ENCODE measurements at regions not wholly inside any gene's neighbourhood (a gene's known extent, or its start where the extent isn't known, plus 50 kb on each side); places are given as distances from the start of the nearest gene placed in this dataset.
A peak's percentile ranks its signal among the peaks of the same experiment; 100 is the strongest.

DNA sequence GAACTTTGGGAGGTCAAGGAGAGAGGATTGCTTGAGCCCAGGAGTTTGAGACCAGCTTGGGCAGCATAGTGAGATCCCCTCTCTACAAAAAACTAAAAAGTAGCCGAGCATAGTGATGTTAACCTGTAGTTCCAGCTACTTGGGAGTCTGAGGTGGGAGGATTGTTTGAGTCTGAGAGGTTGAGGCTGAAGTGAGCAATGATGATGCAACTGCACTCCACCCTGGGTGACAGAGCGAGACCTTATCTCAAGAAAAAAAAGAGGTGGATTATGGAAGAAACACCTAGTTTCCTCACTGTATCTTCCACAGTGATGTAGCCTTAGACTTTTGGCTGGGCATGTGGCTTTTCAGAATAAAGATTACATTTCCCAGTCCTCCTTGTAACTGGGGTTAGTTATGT lies 237.2 kb upstream of the SPRED2 start:
- DNase-seq, result no peak

DNA sequence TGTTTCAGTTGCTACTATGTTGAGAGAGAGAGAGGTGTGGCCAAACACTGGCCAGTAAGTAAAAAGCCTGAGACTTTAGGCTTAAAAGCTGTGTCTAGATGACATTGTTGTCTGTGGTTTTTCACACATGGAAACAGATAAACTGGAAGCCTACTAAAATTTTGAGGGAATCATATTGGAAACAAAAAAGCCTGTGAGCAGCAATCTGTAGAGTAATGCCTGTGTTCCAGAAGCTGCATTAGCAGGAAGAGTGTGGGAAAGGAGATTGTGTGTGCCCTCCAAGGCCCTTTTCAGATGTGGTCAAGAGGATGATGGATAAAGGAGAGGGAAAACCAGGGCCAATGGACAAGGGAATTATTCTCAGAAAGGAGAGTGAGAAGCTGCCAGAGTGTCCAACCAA lies 236.3 kb upstream of the SPRED2 start:
- DNase-seq, result no peak

DNA sequence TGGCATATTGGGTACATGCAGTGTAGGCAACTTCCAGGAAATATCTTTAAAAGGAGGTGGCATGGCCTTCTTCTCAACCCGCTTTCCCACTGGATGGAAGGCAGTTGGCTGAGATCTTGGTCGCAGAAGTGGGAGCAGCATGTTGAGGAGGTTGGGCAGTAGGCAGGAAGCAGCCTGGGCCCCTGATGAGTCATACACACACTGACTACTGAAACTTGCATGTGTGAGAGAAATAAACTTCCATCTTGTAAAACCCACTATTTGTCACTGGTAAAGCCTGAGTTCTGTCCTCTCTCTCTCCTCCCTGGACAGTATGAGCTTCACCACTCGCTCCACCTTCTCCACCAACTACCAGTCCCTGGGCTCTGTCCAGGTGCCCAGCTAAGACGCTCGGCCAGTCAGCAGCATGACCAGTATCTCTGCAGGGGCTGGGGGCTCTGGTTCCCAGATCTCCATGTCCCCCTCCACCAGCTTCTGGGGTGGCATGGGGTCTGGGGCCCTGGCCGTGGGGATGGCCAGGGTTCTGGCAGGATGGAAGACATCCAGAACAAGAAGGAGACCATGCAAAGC lies 233.8 kb upstream of the SPRED2 start:
- peak; percentile 82 for DNase-seq

DNA sequence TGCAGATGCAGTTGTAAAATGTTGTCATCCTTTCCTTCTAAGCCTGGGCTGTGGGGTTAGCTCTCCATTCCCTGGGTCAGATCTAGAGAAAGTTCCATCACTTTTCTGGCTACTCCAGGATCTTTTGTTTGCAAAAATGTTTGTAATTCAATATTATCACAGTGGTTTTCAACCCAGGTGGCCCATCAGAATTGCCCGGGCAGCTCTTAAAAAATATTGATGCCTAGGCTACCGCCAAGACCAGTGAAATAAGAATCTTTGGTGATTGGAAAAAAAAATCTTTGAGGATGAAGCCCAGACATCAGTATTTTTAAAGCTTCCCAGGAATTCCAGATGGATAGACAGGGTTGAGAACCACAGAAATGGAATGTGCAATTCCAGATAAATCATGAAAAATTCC lies 232.5 kb upstream of the SPRED2 start:
- DNase-seq, result peak; percentile 45

DNA sequence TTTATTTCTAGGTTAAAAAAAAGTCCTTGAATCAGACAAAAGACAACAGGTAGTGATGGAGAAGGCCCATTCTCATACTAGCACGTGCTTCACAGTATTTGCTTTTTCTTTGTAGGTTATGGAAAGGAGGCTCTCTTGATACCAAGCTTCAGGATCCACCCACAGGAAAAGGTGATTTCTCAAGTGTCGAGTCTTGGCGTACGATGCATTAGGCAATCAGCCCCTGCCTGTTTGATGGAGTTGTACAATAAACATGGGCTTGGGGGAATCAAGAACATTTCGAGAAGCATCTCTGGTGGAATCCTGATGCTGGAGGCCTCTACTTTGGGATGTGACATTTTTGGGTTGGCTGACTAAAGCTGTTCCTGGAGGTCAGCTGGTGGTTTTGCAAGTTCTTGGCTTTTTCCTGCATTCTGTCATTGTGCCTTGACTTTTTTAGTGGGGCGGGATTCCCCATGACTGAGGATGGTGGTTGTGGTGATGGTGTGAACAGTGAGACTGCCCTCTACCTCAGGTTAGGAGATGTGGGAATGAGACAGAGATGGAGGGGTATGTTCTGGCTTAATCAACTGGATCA lies 231.5 kb upstream of the SPRED2 start:
- DNase-seq, result no peak

DNA sequence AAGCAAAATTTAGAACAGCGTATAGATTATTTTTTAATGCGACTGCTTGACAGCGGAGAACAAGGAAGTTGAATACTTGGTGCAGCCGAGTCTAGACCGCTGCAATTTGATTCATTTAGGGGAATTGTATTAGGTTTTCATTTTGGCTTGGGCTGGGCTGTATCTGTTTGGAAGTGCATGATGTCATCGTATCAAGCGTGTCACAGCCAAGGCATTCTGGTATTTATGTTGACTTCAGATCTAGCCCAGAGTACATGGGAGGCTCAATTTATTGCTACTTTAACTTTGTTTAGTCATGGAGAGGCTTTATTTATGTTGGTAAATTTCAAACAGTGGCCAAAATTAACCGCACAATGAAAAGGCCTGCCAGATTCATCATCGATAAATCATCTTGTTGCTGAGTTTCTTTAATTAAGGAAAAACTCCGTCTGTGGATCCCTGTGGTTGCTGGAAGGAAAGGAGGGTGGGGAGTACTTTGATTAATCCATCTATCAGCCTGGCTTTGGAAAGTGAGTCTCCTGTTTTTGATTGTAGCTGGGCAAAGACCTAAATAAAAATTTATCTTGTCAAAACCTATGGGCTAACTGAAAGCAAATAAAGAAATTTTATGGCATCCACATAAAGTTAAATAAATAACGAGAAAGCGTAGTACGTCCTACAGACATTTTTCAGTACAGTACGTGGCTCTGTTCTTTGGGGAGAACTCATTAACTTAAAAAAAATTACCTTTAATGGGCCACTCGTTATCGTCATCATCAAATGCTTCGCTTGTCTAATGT lies 230.4 kb upstream of the SPRED2 start:
- peak; percentile 98 for DNase-seq

DNA sequence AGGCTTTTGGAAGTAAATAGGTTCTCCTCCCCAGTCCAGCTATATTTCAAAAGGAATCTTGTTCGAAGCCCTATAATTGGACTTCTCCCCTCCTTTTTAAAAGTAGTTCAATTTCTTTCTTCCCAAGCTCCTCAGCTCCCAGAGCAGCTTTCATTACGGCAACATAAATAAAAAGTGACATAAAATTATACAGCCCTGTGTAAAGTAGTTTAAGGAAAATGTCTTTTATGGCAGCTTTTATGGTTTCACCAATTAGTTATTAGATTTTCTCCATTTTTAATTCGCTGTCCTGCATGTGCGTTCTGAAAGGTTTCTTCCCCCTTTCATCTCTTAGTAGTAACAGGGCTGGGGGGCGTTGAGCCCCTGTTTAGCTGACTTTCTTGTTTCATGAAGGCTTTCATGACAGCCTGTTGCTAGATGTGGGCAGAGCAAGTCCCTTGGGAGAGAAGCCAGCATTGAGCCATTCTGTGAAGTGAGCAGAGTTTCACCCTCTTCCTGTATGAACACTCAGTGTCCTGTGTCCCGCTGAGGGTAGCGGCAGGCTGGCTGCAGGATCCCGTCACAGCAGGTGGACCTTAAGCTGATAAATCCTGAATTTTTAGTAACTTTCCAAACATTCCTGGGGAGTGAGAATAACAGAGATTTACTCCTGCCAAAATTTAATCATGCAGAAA lies 229.7 kb upstream of the SPRED2 start:
- DNase-seq, result no peak

DNA sequence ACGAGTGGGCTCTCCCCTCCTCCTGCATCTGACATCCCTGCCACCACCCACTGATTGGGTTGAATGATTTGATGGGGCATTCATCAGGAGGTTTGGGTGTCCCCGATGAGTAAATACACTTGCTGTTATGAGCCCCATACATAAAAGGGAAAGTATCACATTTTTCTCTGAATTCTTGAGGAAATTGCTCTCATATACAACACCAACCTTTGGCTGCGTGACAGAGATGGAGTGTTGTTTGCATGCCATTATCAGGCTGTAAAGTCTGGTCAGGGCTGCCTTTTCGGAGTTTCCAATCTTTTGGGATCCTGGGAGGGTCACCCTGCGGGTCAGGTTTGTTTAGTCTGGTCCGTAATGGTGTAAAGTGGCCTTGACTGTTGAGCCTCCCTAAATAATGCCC lies 227.9 kb upstream of the SPRED2 start:
- DNase-seq, result peak; percentile 55

DNA sequence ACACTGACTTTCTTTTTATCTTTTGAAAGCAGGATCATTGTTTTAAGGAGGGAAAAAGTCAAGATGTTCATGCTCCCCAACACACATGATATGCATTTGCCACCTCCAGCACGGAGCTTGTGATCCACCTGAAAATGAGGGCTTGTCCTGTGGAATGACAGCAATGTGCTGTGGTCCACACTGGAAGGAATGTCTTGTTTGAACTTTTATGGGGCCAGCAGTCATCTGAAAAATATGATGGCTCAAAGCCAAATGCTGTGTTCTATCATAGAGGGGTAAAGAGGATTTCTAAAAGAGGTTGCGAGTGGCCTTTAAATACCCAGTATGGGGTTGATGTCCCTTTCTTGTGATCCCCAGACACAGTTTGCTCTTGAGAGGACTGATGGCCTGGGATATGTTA lies 226.5 kb upstream of the SPRED2 start:
- DNase-seq, result peak; percentile 77

DNA sequence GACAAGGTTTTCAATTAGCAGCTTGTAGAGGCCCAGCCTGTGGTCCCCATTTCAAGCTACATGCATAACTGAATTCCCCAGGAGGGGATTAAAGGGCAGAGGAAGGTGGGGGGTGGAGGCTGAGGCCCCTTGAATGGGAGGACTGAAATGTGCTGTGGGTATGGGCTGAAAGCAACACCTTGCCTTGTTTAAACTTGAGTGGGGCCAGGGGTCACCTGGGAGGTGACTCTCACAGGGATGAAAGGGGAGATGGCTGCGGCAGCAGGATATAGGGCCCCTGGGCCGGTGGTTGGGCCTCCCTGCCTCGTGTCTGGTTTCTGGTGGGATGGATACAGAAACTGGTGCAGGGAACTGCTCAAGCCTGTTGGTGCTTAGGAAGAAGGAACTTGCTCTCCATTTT lies 225.9 kb upstream of the SPRED2 start:
- no peak for DNase-seq

DNA sequence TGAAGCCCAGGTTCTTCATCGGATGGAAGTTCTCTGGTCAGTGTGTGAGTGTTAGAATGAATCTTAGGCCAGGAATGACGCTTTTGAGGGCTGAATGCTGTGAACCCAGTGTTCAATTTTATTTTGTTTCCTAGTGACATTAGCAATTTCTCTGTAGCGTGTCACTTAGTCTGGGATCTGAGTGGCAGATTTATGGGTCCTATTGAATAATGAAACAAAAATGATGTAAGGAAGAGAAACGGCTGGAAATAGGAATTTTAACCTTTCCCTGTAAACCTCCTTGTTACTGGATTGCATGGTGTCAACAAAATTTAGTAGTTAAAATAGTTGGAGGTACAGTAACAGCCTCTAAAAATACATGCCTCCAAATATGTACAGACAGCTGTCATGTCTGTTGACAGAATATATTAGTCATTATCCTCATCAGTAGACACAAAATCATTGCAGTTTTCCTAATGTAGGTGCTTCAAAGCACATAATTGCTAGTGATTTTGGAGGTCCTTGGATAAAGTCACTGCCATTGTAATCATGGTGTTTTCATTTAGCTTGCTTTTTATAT lies 223.8 kb upstream of the SPRED2 start:
- DNase-seq, result peak; percentile 34

DNA sequence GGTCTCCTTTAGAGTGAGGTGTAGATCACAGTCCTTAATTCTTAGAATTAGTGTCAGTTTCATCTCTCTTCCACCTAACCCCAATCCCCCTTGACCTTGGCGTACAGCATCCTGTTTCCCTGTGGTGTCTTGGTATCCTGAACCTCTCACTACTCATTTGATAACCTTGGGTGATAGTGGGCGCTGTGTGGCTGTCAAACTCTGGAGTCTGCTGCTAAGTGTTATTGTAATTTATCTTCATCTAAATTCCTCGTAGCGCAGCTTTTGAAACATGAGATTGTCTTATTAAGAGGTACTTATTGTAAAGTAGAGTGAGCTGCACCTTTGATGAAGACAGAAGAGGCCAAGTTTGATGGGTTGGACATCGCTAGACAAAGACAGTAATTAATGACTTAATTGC lies 222.6 kb upstream of the SPRED2 start:
- DNase-seq, result no peak

DNA sequence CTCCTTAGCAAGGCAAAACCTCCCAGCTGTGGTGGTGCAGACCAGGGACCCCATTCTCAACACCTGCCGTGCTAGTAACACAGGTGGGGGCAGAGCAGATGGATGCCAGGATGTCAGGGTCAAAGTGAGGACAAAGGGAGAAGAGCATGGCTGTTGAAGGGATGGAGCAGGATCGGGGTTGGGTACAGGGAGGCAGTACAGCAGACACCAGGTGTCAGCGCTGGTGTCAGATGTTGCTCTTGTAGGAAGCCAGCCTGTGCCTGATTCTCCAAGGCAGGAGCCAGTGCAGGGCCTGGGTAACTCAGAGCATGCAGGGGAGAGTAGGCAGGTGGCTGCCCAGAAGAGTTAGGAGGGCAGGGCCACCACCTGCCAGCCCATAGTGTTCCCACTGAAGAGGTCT lies 222.1 kb upstream of the SPRED2 start:
- DNase-seq, result no peak

DNA sequence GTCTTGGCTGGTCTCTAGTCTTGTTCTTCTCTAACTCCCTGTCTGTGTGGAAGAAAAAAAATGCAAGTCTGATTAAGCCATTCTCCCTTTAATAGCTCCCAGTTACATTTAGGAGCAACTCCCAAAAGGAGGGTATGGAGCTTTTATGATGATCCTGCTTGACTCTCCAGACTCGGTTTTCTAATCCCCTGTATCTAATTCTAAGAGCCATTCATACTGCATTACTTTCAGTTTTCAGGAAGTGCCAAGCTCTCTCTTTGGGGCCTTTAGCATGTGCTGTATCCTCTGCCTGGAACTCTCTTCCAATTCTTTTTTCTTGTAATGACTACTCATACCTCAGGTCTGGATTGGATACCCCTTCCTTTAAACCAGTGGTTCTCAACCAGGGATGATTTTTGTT lies 219.7 kb upstream of the SPRED2 start:
- DNase-seq, result no peak

DNA sequence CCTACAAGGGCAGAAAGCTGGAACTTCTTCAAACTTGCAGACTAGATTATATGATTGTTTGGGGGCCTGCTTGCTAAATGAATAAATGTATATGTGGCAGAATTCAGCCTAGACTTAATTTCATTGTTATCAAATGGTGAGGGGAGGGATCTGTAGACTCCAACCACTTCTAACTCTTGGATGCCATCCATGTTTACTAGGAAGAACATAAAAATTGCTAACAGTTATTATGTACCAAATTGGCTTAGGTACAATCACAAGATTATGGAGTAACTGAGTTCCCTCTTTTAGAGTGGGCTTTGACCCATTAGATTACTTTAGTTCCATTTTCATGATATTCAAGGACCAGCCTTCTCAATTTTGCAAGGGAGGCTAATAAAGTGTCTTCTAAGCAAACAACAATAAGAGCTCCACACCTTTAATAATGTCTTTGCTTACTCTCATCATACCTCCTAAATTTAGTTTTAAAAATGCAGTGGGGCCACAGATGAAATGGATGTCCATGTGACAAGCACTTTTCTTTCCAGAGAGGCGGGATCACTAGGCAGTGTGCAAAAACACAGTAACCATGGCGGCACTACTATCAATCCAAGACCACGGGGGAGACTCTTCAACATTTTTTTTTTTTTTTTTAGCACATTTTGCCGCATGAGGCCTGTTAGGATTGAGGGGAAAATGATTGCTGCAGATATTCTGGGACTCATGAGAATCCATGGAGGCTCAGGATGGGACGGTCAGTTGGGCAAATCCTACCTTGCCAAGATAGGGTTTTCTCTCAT lies 217.6 kb upstream of the SPRED2 start:
- DNase-seq, result no peak

DNA sequence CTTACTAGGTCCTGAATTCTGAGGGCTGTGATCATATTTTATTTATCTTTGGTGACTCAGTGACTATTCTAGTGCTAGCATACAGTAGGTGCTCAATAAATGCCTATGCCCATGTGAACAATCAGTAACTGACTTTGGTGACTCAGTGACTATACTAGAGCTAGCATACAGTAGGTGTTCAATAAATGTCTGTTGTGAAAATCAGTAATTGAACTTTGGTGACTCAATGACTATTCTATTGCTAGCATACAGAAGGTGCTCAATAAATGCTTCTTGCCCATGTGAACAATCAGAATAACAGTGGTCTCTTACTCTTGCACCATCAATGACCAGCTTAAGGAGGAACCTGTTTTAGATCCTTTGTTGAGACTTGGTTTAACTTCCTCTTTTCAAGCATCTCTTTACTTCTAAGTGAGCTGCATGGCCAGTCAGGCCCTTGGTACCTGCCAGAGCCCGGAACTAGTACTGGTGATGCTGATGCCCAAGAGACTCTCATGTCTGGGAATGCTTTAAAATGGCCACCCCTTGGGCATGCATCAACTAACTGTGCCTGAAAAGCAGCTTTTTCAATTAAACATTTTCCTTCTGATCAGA lies 214.9 kb upstream of the SPRED2 start:
- no peak for DNase-seq

DNA sequence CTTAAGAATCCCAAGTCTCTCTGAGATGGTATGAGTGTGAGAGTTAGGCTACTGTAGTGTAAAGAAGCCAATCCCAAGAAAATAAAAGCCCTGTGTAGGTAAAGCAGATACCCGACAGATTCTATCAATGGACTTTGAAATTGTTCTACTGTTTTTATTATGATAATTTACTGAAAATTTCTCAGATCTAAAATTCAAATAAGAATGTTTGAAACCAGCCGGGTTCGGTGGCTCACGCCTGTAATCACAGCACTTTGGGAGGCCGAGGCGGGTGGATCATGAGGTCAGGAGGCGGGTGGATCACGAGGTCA lies 208.3 kb upstream of the SPRED2 start:
- no peak for DNase-seq

DNA sequence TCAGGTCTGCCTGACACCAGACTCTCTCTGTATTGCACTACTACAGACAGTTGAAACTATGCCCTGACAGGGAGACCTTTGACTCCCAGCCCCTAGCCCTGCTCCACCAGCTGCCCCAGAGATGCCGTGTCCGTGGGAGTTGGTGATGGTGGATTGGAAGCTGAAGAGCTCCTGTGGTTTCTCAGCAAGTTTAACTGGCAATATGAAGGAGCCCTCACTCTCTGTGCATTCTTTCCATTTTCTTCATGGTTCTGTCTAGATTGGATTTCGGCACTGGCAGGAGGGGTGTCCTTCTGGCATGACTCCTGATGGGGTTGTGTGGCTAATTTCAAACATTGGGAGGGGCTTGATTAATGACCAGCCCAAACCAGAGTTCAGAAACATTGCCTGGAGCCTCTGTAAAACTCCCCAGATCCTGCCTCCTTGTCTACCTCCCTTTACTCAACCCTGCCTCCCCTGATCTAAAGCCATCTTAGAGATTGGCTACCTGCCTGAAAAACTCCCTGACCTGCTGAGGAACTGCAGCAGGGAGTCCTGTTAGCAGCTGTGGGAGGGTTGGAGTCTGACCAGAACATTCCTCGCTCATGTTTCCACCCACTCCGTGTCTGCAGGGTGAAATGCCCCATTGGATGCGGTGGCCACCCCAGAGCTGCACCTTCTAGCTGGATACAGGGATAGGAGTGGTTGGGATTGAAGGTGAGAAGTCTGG lies 206.9 kb upstream of the SPRED2 start:
- DNase-seq, result peak; percentile 67

DNA sequence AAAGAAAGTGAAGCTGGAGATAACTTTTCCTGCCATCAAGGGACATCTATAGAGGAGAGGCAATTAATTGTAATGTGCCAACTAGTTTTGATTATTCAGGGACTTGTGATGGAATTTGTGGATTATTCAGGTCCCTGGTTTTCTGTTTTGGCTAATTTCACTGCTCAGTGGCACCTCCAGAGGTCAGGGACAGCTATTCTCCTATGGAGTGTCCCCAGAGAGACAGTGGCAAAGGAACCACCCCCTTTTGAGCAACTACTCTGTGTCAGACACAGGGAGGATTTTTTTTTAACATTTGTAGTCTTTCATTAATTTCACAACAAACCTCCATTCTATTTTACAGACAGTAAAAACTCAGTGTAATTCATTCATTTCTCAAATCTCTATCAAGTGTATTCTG lies 206.0 kb upstream of the SPRED2 start:
- no peak for DNase-seq

DNA sequence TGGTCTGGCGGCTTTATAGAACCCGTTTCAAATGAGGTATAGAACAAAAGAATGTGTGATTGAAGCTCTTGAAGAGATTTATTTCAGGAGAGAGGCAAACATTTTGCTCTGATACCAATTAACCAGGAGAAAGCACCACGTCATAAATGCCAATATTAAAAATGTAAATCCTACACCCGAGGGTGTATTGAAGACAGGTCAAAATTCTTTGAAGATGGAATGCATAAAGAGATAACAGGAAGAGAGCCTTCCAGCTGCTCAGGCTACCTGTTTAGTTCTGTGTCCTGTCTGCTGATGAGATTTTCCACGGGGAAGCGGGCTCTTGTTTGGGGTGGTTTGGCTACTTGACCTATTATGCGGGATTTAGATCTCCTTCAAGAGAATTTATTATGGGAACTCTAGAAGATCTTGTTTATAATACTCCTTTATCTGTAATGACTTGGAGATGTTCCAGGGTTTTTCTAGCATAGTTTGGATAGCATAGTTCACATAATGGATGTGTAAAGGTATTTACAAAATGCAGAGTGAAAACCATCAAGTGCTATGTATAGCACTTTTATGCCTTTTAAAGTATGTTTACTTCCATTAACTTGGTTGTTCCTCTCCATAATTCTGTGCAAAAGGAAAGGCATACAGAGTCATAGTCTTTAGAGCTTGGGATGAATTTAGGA lies 204.5 kb upstream of the SPRED2 start:
- peak; percentile 27 for DNase-seq

DNA sequence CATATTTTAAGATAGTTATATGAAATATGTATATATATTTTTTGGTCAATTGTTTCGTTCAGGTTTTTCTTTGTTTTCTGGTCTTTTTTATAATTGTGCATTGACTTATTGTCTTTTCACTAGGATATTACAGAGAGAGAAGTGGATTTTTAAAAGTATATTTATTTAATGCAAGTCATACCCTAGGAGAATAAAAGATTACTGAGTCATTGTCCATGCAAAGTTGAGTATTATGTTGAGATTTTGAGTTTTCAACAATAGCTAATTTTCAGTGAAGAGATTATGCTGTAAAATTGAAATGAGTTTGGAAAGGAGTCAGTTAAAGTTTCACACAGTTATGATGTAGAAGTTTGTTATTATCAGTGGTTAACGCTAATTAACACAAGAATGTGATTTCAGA lies 203.6 kb upstream of the SPRED2 start:
- DNase-seq, result no peak
